GM19239 (cell line): ENCODE measurements at regions not wholly inside any gene's neighbourhood (a gene's known extent, or its start where the extent isn't known, plus 50 kb on each side); places are given as distances from the start of the nearest gene placed in this dataset.
"Not testable (repeated sequence)": the region's sequence is repeated elsewhere in the genome, so short reads cannot be mapped to it uniquely, and the experiment has no call there.

Experiments
- DNase-seq: peaks from one replicate; pipeline ENCODE4 v3.0.0; 2011; ENCODE audit warnings: low spot score; ENCODE audit not compliant: insufficient read length
- FAIRE-seq: peaks from 2 replicates; lab custom pipeline; 2011; peaks lifted over from hg19 to GRCh38; lab: Jason Lieb, UNC

DNA sequence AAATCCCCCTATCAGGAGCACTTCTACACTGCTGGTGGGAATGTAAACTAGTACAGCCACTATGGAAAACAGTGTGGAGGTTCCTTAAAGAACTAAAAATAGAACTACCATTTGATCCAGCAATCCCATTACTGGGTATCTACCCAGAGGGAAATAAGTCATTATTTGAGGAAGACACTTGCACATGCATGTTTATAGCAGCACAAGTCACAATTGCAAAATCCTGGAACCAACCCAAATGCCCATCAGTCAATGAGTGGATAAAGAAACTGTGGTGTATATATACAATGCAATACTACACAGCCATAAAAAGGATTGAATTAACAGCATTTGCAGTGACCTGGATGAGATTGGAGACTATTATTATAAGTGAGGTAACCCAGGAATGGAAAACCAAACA lies 111.7 kb upstream of the ID4 start:
- not testable (repeated sequence) for DNase-seq, FAIRE-seq

DNA sequence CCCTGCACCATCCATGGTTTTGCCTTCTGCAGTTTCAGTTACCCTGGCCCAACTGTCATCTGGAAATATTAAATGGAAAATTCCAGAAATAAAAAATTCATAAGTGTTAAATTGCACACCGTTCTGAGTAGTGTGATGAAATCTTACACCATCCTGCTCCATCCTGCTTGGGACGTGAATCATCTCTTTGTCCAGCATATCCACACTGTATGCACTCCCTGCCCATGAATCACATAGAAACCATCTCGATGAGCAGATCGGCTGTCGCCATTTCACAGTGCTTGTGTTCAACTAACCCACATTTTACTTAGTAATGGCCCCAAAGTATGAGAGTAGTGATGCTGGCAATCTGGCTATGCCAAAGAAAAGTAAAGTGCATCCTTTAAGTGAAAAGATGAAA lies 105.9 kb upstream of the ID4 start:
- no peak for FAIRE-seq
- no peak for DNase-seq

GRCh38 chr6:19734061-19734460 lies 103.1 kb upstream of the ID4 start:
- DNase-seq: no peak
- FAIRE-seq: no peak

- no peak for DNase-seq
- FAIRE-seq: no peak
These were observed 102.7 kb upstream of the ID4 start for GRCh38 chr6:19734519-19734918.

DNA sequence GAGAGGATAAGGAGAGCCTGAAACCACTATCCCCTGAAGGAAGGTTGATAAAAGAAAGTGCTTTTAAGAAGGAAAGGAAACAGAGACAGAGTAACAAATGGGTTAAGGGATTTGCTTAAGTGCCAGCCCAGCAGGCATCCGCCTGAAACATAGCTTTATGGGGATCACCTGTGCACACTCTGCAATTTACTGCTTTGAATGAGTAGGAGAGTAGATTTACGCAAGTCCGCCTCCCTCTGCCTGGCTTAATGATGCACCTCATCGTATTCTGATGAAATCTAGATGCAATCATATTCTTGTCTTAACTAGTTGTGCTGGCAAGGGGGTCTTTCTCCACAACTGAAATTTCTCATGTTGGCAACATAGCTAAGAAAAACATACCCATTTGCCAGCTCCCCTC lies 101.1 kb upstream of the ID4 start:
- FAIRE-seq (no peak), DNase-seq (no peak)

- FAIRE-seq (no peak), DNase-seq (no peak)
These were observed 99.2 kb upstream of the ID4 start for GRCh38 chr6:19738010-19738409.

GRCh38 chr6:19749722-19750121 lies 87.4 kb upstream of the ID4 start:
- FAIRE-seq (no peak), DNase-seq (no peak)

DNA sequence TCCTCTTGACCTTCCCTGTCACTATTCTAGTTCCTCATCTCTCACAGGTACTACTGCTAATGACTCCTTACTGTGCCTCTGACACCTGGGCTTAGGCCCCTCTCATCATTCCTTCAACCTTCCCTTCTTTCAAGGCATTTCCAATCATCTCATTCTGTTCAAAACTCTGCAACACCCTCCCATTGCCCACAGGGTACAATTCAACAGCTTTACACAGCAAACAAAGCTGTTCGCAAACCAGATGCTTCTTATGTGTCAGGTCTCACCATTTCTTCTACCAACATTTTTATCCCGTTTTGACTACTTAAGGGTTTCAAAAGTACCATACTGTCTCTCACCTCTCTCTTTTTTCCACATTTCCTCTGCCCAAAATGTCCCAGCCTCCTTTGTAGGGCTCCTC lies 84.4 kb upstream of the ID4 start:
- FAIRE-seq: no peak
- no peak for DNase-seq

- DNase-seq (no peak), FAIRE-seq (no peak)
These were observed 83.3 kb upstream of the ID4 start for GRCh38 chr6:19753826-19754225.

DNA sequence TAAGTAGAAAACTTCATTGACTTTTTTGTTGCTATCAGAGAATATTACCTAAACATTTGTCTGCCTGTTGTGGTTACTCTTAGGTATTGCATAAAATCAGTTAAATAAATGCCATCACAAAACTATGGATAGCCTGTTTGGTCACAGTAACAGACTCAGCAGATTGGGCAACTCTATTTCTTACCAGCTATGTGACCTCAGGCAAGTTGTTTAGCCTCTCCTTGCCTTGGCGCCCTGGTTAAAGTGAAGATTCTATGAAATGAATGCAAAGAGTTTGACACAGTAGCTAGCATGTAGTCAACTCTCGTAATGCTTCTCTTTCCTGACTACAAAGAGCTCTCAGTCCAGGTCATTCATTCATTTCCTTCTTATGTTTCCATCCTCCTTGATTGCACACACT lies 82.5 kb upstream of the ID4 start:
- no peak for FAIRE-seq
- no peak for DNase-seq

- FAIRE-seq (no peak), DNase-seq (no peak)
These were observed 82.0 kb upstream of the ID4 start for GRCh38 chr6:19755181-19755580.

DNA sequence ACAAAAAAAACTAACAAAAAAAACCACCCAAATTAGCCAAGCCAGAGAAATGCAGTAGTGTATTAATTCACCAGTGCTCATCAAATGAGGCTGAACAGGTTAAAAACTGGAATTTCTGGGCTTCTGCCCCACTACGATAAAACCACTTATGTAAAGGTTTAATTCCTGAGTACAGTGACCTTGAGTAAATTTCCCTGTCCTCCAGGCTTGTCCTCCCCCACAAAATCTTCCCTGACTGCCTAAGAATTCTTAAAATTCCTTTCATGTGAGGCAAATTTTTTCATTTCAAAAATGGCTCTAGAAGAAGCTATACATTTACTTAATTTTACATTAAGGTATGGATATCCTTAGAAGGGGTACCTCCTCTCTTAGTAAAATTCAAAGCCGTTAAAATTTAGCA lies 80.1 kb upstream of the ID4 start:
- no peak for DNase-seq
- no peak for FAIRE-seq

DNA sequence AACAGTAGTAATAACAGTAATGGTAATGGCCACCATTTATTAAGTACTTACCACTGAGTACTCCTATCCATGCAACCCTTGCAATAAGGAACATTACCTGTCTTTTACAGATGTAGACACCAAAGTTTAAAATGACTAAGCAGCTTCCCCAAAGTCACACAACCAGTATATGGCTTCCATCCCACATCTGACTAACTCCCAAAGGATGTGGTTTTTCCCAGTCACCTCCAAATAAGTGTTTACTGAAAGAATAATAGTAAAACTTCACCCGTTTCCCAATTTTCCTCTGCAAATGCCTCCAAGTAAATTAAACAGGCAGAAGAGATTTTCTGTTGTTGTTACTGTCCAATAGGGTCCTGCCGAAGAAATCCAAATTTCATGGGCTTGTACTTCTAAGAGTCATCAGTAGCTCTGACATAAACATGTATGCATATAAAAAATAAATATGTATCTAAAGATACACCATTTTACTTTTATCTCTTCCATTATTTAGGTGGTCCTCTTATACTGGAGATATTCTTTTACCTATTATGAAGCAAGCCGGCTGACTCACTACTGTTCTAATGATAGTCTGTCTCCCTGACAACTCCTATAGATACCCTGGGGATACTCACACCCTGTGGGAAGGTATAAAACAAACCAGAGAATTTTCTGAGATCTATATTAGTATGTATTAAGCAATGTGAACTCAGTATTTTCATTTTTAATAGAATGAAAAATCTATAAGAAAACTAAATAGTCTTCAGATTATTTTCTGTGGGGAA lies 77.9 kb upstream of the ID4 start:
- no peak for FAIRE-seq
- DNase-seq: no peak

DNA sequence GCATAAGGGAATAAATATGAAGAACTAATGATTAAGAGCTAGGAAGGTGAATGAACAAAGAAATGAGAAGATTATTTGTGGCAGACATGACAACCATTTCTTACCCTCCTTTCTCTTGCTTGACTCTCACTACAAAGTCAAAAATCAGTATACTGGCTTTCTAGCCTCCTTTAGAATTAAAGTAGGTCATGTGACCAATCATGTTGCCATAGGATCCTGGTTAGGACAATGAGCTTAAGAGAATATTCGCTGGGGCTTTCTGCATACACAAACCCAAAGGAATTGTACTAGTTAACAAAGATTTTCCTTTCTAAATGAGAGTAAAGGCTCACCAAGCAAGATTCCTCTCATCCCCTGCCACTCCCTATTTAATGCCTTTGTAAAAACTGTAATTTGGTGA lies 76.0 kb upstream of the ID4 start:
- FAIRE-seq: no peak
- DNase-seq: no peak

DNA sequence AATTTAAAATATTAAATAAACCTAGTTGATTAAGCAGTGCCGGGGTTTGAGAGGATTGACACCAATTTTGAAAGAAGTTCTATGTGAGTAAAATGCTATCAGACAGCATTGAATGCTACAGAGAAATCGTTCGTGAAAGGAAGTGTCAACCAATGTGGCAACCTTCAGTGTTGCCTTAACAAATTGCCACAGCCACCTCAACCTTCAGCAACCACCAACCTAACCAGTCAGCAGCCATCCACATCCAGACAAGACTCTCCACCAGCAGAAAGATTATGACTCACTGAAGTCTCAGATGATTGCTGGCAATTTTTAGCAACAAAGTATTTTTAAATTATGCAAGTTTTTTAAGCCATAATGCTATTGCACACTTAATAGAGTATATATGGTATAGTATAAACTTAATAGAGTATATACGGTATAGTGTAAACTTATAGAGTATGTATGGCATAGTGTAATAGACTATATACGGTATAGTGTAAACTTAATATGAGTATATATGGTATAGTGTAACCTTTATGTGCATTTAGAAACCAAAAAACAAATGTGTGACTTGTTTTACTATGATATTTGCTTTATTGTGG lies 65.3 kb upstream of the ID4 start:
- no peak for FAIRE-seq
- no peak for DNase-seq

GRCh38 chr6:19772891-19773290 lies 64.3 kb upstream of the ID4 start:
- DNase-seq: no peak
- FAIRE-seq: no peak

GRCh38 chr6:19781269-19781668 lies 55.9 kb upstream of the ID4 start:
- no peak for DNase-seq
- FAIRE-seq: no peak

DNA sequence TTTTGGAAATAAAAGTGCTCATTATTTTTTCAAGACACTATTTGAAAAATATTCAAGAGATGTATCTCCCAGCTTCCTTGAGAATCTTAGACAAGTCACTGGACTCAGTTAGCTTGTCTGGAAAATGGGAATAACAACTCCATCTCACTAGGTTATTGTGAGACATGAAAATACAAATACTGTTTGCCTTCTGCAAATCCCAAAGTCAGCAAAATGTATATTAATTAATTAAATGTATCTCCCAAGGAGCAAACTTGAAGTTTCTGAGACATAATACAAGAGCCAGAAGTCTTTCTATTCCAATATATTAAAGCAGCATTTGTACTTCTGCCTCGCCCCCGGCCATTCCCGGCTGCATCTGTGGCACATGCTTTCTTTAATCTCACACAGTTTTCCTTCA lies 54.6 kb upstream of the ID4 start:
- FAIRE-seq (no peak), DNase-seq (no peak)
